Right lobe of liver (tissue), 4 donors: ENCODE measurements at regions not wholly inside any gene's neighbourhood (a gene's known extent, or its start where the extent isn't known, plus 50 kb on each side); places are given as distances from the start of the nearest gene placed in this dataset.

ENCODE experiments used
- CTCF ChIP-seq, 4 donors: fragments of 200-600 bp in 3 of 4; fragments of 450-650 bp in 1 of 4; IDR thresholded peaks; one replicate each; pipeline versions ENCODE4 v1.5.1 to v1.8.0; 2016 to 2022; ENCODE audit warnings: antibody characterized with exemption in 4 of 4, mild to moderate bottlenecking in 2 of 4
- POLR2A ChIP-seq: fragments of 450-650 bp; IDR thresholded peaks from one replicate; pipeline ENCODE4 v1.6.1; 2017; ENCODE audit warnings: antibody characterized with exemption, mild to moderate bottlenecking
- donor health status: DM: no; HTN: no; CAD: no.
- donor health status: DM: no; HTN: no; CAD: no.
- donor health status: DM: no; HTN: yes; CAD: no.

- TF ChIP-seq POLR2A (no peak), CTCF (IDR thresholded peaks at IDR 0.05) (no peak)
Observed at GRCh38 chr6:140644017-140644416, 1269.6 kb upstream of the CITED2 start.
